Loucy (cell line): ENCODE measurements at regions not wholly inside any gene's neighbourhood (a gene's known extent, or its start where the extent isn't known, plus 50 kb on each side); places are given as distances from the start of the nearest gene placed in this dataset.

Source experiments
- H2AFZ ChIP-seq: fragments of 200-600 bp; sonication (generic); 2 replicates; pipeline ENCODE4 v1.6.0; 2016; ENCODE audit warnings: antibody characterized with exemption, mild to moderate bottlenecking, low read length, moderate library complexity
- H3F3A ChIP-seq: fragments of 200-600 bp; 2 replicates; pipeline ENCODE4 v1.6.0; 2016; ENCODE audit warnings: antibody characterized with exemption, low read depth, mild to moderate bottlenecking
- H3K27me3 ChIP-seq: fragments of 200-600 bp; sonication (generic); 2 replicates; pipeline ENCODE4 v1.6.1; 2014; ENCODE audit warnings: low read length, mild to moderate bottlenecking; ENCODE audit not compliant: insufficient read depth, poor library complexity, severe bottlenecking
- H3K36me3 ChIP-seq: fragments of 200-600 bp; sonication (generic); 2 replicates; pipeline ENCODE4 v1.6.1; 2016; ENCODE audit warnings: low read length; ENCODE audit not compliant: insufficient read depth
- H3K4me1 ChIP-seq: fragments of 200-600 bp; sonication (generic); 2 replicates; pipeline ENCODE4 v1.5.1; 2014; ENCODE audit warnings: low read length, mild to moderate bottlenecking; ENCODE audit not compliant: insufficient read depth, poor library complexity, severe bottlenecking
- H3K4me2 ChIP-seq: fragments of 200-600 bp; sonication (generic); 2 replicates; pipeline ENCODE4 v1.6.0; 2014; ENCODE audit warnings: antibody characterized with exemption, low read length, low read depth, mild to moderate bottlenecking; ENCODE audit not compliant: poor library complexity, severe bottlenecking
- H3K4me3 ChIP-seq: fragments of 200-600 bp; sonication (generic); 2 replicates; pipeline ENCODE4 v1.5.1; 2014; ENCODE audit warnings: low read length, mild to moderate bottlenecking, mixed read lengths; ENCODE audit not compliant: poor library complexity, severe bottlenecking
- H3K79me2 ChIP-seq: fragments of 200-600 bp; sonication (generic); 2 replicates; pipeline ENCODE4 v1.6.1; 2014; ENCODE audit warnings: low read length; ENCODE audit not compliant: insufficient read depth
- H3K9ac ChIP-seq: fragments of 200-600 bp; sonication (generic); 2 replicates; pipeline ENCODE4 v1.6.0; 2014; ENCODE audit warnings: mild to moderate bottlenecking, low read depth, low read length, moderate library complexity; ENCODE audit not compliant: poor library complexity, severe bottlenecking
- H3K9me2 ChIP-seq: fragments of 200-600 bp; sonication (generic); replicated peaks from 2 replicates; pipeline ENCODE4 v1.6.1; 2016; ENCODE audit warnings: low read depth, low read length, mixed read lengths
- H3K9me3 ChIP-seq: fragments of 200-600 bp; sonication (generic); 2 replicates; pipeline ENCODE4 v1.6.1; 2014; ENCODE audit warnings: mild to moderate bottlenecking, antibody characterized with exemption, low read length, low read depth; ENCODE audit not compliant: insufficient read depth
- H4K20me1 ChIP-seq: fragments of 200-600 bp; sonication (generic); 2 replicates; pipeline ENCODE4 v1.6.0; 2014; ENCODE audit warnings: antibody characterized with exemption, low read length, mild to moderate bottlenecking; ENCODE audit not compliant: insufficient read depth, poor library complexity, severe bottlenecking
- CTCF ChIP-seq: fragments of 200-600 bp; sonication (generic); conservative IDR thresholded peaks from 2 replicates; pipeline ENCODE4 v1.5.1; 2014; ENCODE audit warnings: mild to moderate bottlenecking, antibody characterized with exemption, low read length
- EZH2phosphoT487 ChIP-seq: fragments of 200-600 bp; IDR thresholded peaks from 2 replicates; pipeline ENCODE4 v1.6.1; 2018; ENCODE audit warnings: antibody characterized with exemption, mild to moderate bottlenecking, moderate library complexity, borderline replicate concordance

- no peak overlapping the region for H3K9ac ChIP-seq
- no peaks in the 10 kb centered on the region for H4K20me1 ChIP-seq
- H3K9me3 ChIP-seq: no peaks in the 10 kb centered on the region
- H3K27me3 ChIP-seq: peaks cover 24% of the 10 kb centered on the region
- no peak for TF ChIP-seq CTCF
- no peak for TF ChIP-seq EZH2phosphoT487
- no peaks in the 10 kb centered on the region for H3K9me2 ChIP-seq
- H3K4me1 ChIP-seq: peaks cover 5% of the 10 kb centered on the region
- no peaks in the 10 kb centered on the region for H3F3A ChIP-seq
- no peaks in the 10 kb centered on the region for H3K79me2 ChIP-seq
- H3K36me3 ChIP-seq: no peaks in the 10 kb centered on the region
- H2AFZ ChIP-seq: no peak overlapping the region
- H3K4me2 ChIP-seq: no peak overlapping the region
- H3K4me3 ChIP-seq: no peak overlapping the region
Observed at GRCh38 chr7:42456756-42457276, 219.8 kb upstream of the GLI3 start.

GRCh38 chr7:42456267-42456666 is 219.3 kb upstream of the GLI3 start:
- no peak overlapping the region for H3K4me3 ChIP-seq
- no peak overlapping the region for H3K9ac ChIP-seq
- H3K36me3 ChIP-seq: no peaks in the 10 kb centered on the region
- H3K79me2 ChIP-seq: no peaks in the 10 kb centered on the region
- no peaks in the 10 kb centered on the region for H3K9me2 ChIP-seq
- no peaks in the 10 kb centered on the region for H4K20me1 ChIP-seq
- TF ChIP-seq CTCF (no peak), EZH2phosphoT487 (no peak)
- no peak overlapping the region for H2AFZ ChIP-seq
- H3F3A ChIP-seq: no peaks in the 10 kb centered on the region
- peaks cover 5% of the 10 kb centered on the region for H3K4me1 ChIP-seq
- peaks cover 26% of the 10 kb centered on the region for H3K27me3 ChIP-seq
- H3K9me3 ChIP-seq: no peaks in the 10 kb centered on the region
- H3K4me2 ChIP-seq: no peak overlapping the region

GRCh38 chr7:42453931-42454361 is 216.9 kb upstream of the GLI3 start:
- Histone ChIP-seq H3K9ac (no peak overlapping the region), H3K4me2 (no peak overlapping the region), H3K4me3 (no peak overlapping the region), H3F3A (no peaks in the 10 kb centered on the region), H3K36me3 (no peaks in the 10 kb centered on the region), H3K9me2 (no peaks in the 10 kb centered on the region), H3K79me2 (no peaks in the 10 kb centered on the region), H3K9me3 (no peaks in the 10 kb centered on the region), H2AFZ (no peak overlapping the region), H4K20me1 (no peaks in the 10 kb centered on the region), H3K27me3 (peaks cover 39% of the 10 kb centered on the region), H3K4me1 (peaks cover 5% of the 10 kb centered on the region)
- TF ChIP-seq CTCF (no peak), EZH2phosphoT487 (no peak)
